Activated gamma-delta T cell treated with anti-CD3 and anti-CD28 coated beads, Interleukin-2, amount 50 U/mL, for 16 hours (primary cell): ENCODE measurements at regions not wholly inside any gene's neighbourhood (a gene's known extent, or its start where the extent isn't known, plus 50 kb on each side); places are given as distances from the start of the nearest gene placed in this dataset.
"Not testable (repeated sequence)": the region's sequence is repeated elsewhere in the genome, so short reads cannot be mapped to it uniquely, and the experiment has no call there.

ENCODE experiments used
- DNase-seq: peaks from one replicate; pipeline ENCODE4 v3.0.0-alpha.2; 2020; ENCODE audit warnings: low read depth

- no peak for DNase-seq
These were observed 114.1 kb upstream of the OTOS start for GRCh38 chr2:240254337-240255164.

- DNase-seq: no peak
These were observed 114.7 kb upstream of the OTOS start for GRCh38 chr2:240255165-240255491.

- DNase-seq: no peak
These were observed 115.6 kb upstream of the OTOS start for GRCh38 chr2:240255811-240256703.

- no peak for DNase-seq
These were observed 116.5 kb upstream of the OTOS start for GRCh38 chr2:240256704-240257637.

GRCh38 chr2:240257940-240258580 lies 117.6 kb upstream of the OTOS start:
- no peak for DNase-seq

GRCh38 chr2:240258685-240259084 lies 118.2 kb upstream of the OTOS start:
- no peak for DNase-seq

- no peak for DNase-seq
These were observed 118.9 kb upstream of the OTOS start for GRCh38 chr2:240259201-240259923.

GRCh38 chr2:240259924-240260529 lies 119.6 kb upstream of the OTOS start:
- DNase-seq: no peak

GRCh38 chr2:240260664-240261063 lies 120.2 kb upstream of the OTOS start:
- DNase-seq: no peak

- not testable (repeated sequence) for DNase-seq
These were observed 122.1 kb upstream of the OTOS start for GRCh38 chr2:240262578-240262977.

GRCh38 chr2:240269380-240269779 lies 128.9 kb upstream of the OTOS start:
- DNase-seq: no peak

GRCh38 chr2:240269886-240270285 lies 129.4 kb upstream of the OTOS start:
- DNase-seq: no peak

- DNase-seq: no peak
These were observed 131.4 kb upstream of the OTOS start for GRCh38 chr2:240271716-240272341.

- no peak for DNase-seq
These were observed 134.9 kb upstream of the OTOS start for GRCh38 chr2:240275386-240275785.

- no peak for DNase-seq
These were observed 136.8 kb upstream of the OTOS start for GRCh38 chr2:240277073-240277806.

GRCh38 chr2:240277807-240278522 lies 137.5 kb upstream of the OTOS start:
- DNase-seq: no peak

- no peak for DNase-seq
These were observed 138.2 kb upstream of the OTOS start for GRCh38 chr2:240278661-240279060.

- no peak for DNase-seq
These were observed 140.2 kb upstream of the OTOS start for GRCh38 chr2:240280621-240281020.
